GM12891 (cell line): ENCODE measurements at regions not wholly inside any gene's neighbourhood (a gene's known extent, or its start where the extent isn't known, plus 50 kb on each side); places are given as distances from the start of the nearest gene placed in this dataset.

Source experiments
- DNase-seq: peaks from one replicate; pipeline ENCODE4 v3.0.0; 2011; ENCODE audit warnings: low spot score; ENCODE audit not compliant: insufficient read length
- FAIRE-seq: peaks from 2 replicates; lab custom pipeline; 2011; peaks lifted over from hg19 to GRCh38; lab: Jason Lieb, UNC
- PAX5 ChIP-seq: IDR thresholded peaks from 2 replicates; pipeline ENCODE4 v1.6.1; 2011; ENCODE audit warnings: low read length, moderate library complexity, mild to moderate bottlenecking; ENCODE audit not compliant: insufficient read depth, severe bottlenecking
- POLR2A ChIP-seq: IDR thresholded peaks from 2 replicates; pipeline ENCODE4 v1.6.1; 2011; ENCODE audit warnings: low read depth, low read length, control low read depth
- POLR2AphosphoS5 ChIP-seq: IDR thresholded peaks from 2 replicates; pipeline ENCODE4 v1.6.1; 2011; ENCODE audit warnings: low read depth, low read length, control low read depth
- POU2F2 ChIP-seq: IDR thresholded peaks from 2 replicates; pipeline ENCODE4 v1.6.1; 2011; ENCODE audit warnings: low read depth, mild to moderate bottlenecking, control low read depth, low read length, moderate library complexity
- SPI1 ChIP-seq: IDR thresholded peaks from 2 replicates; pipeline ENCODE4 v1.6.1; 2011; ENCODE audit warnings: low read depth, low read length, control low read depth
- TAF1 ChIP-seq: IDR thresholded peaks from 2 replicates; pipeline ENCODE4 v1.6.1; 2011; ENCODE audit warnings: low read depth, low read length, control low read depth

DNA sequence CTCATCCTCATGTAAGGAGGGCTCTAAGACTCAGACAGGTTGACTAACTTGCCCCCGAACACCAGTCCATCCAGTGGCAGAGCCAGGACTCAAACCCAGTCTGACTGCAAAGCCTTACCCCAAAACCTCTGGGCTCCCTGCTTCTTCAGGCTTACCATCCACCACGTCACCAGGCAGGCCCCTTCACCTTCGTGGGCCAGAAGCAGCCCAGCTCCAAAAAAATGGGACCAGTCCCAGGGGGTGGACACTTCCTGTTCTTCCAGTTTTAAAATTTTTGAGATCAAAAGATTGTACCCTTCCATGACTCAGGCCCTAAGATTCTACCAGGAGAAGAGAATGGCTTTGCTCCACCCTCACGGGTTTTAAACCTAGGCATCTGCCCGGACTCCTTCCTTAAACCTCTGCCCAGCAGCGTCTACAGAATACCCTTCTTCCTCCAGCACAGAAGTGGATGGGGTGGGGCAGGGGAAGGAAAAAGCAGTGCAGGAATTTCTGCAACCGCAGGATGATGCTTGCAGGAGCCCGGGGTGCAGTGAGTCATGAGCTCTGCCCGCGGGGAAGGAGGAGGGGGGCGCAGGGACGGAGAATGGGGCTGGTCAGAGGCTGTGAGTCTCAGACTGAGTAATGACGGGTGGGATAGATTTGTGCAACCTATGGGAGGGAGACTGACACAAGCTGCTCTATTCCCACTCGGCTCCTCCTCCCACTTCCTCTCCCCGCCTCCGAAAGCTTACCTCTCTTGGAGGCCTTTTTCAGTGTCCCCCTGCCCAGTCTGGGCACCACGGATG is 50.4 kb upstream of the STXBP1 start:
- no peak for TF ChIP-seq SPI1
- TF ChIP-seq PAX5 = no peak
- no peak for TF ChIP-seq POLR2AphosphoS5
- no peak for TF ChIP-seq POU2F2
- no peak for TF ChIP-seq POLR2A
- TF ChIP-seq TAF1 = no peak
- DNase-seq (no peak), FAIRE-seq (no peak)
